GM21360 (cell line): ENCODE measurements at regions not wholly inside any gene's neighbourhood (a gene's known extent, or its start where the extent isn't known, plus 50 kb on each side); places are given as distances from the start of the nearest gene placed in this dataset.
"Not testable (repeated sequence)": the region's sequence is repeated elsewhere in the genome, so short reads cannot be mapped to it uniquely, and the experiment has no call there.

Experiments
- ATAC-seq: cut with Tn5 transposase; IDR thresholded peaks from one replicate; pipeline ENCODE4 v1.9.1; 2021; ENCODE audit warnings: mild to moderate bottlenecking, moderate library complexity; ENCODE audit not compliant: unreplicated experiment

GRCh38 chr5:92748072-92748676, 832.8 kb downstream of the NR2F1-AS1 start:
- ATAC-seq: no peak

GRCh38 chr5:92741906-92742305, 839.1 kb downstream of the NR2F1-AS1 start:
- ATAC-seq: no peak

GRCh38 chr5:92734211-92734940, 846.6 kb downstream of the NR2F1-AS1 start:
- no peak for ATAC-seq

DNA sequence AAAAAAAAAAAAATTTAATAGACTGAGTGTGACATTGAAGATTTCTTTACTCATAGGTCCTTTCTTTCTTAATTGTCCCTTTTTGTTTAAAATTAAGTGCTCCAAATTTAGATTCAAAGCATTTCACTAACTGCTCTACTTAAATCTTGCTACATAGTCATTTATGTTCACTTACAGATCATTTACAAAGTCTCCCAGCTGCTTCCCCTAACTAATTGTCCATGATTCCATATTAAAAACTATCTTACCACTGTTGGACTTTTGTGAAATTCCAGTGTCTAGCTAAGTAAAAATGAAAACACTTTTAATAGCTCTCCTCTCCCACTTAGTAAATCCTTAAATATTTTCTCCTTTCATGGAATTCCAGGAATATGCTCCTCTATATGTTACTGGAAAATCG, 850.5 kb downstream of the NR2F1-AS1 start:
- ATAC-seq: no peak

DNA sequence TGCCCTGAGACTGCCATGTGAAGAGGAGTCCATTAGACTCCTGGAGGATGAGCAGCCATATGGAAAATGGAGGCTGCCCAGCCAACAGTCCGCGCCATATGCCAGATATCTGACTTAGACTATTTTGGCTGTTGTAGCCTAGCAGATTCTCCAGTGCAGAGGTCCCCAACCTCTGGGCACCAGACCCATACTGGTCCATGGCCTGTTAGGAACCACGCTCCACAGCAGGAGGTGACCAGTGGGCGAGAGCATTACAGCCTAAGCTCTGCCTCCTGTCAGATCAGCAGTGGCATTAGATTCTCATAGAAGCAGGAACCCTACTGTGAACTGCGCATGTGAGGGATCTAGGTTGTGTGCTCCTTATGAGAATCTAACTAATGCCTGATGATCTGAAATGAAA, 851.9 kb downstream of the NR2F1-AS1 start:
- ATAC-seq: no peak

- ATAC-seq: no peak
Observed at GRCh38 chr5:92715946-92716520, 865.0 kb downstream of the NR2F1-AS1 start.

GRCh38 chr5:92713826-92714225, 867.2 kb downstream of the NR2F1-AS1 start:
- no peak for ATAC-seq

- ATAC-seq: no peak
Observed at GRCh38 chr5:92713335-92713743, 867.7 kb downstream of the NR2F1-AS1 start.

GRCh38 chr5:92711956-92712355, 869.1 kb downstream of the NR2F1-AS1 start:
- ATAC-seq: no peak

- ATAC-seq: no peak
Observed at GRCh38 chr5:92704590-92704989, 876.4 kb downstream of the NR2F1-AS1 start.

DNA sequence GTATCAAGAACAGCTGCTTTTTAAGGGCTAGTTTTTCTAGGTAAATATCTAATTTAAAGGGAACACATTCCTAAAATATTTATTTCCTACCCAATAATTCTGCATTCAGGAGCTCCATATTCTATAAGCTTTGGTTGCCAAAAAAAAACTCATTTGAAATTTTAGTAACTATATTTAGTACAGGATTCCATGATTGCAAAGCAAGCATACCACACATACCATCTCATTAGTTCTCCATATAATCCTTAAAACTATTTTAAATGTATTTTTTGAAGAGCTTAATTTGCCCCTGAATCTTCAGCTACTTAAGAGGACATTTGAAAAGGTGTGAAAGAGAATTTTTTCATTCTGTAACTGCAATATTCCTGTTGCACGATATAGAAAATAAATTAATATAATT, 877.0 kb downstream of the NR2F1-AS1 start:
- no peak for ATAC-seq

GRCh38 chr5:92695123-92696003, 885.7 kb downstream of the NR2F1-AS1 start:
- no peak for ATAC-seq

DNA sequence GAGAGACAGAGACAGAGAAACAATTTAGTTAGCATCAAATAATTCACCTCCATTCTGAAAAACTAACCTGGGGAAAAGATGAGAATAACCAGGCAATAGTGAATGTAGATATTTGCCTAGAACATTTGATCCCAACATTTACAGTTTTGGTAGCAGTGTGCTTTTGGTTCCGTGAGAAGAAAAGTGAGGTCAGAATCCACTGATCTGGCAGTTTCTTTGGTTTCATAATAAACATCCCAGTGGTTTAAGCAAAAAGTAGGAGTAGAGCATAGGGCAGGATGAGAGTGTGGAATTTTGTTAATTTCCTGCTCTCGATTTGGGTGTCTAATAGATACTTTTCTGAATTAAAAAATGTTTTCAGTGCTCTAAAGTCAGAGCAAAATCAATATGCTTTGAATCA, 887.0 kb downstream of the NR2F1-AS1 start:
- no peak for ATAC-seq

DNA sequence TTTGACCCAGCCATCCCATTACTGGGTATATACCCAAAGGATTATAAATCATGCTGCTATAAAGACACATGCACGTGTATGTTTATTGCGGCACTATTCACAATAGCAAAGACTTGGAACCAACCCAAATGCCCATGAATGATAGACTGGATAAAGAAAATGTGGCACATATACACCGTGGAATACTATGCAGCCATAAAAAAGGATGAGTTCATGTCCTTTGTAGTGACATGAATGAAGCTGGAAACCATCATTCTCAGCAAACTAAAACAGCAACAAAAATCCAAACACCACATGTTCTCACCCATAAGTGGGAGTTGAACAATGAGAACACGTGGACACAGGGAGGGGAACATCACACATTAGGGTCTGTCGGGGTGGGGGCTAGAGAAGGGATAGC, 889.1 kb downstream of the NR2F1-AS1 start:
- not testable (repeated sequence) for ATAC-seq

GRCh38 chr5:92687821-92688722, 892.9 kb downstream of the NR2F1-AS1 start:
- no peak for ATAC-seq

GRCh38 chr5:92678640-92679039, 902.4 kb downstream of the NR2F1-AS1 start:
- ATAC-seq: no peak

DNA sequence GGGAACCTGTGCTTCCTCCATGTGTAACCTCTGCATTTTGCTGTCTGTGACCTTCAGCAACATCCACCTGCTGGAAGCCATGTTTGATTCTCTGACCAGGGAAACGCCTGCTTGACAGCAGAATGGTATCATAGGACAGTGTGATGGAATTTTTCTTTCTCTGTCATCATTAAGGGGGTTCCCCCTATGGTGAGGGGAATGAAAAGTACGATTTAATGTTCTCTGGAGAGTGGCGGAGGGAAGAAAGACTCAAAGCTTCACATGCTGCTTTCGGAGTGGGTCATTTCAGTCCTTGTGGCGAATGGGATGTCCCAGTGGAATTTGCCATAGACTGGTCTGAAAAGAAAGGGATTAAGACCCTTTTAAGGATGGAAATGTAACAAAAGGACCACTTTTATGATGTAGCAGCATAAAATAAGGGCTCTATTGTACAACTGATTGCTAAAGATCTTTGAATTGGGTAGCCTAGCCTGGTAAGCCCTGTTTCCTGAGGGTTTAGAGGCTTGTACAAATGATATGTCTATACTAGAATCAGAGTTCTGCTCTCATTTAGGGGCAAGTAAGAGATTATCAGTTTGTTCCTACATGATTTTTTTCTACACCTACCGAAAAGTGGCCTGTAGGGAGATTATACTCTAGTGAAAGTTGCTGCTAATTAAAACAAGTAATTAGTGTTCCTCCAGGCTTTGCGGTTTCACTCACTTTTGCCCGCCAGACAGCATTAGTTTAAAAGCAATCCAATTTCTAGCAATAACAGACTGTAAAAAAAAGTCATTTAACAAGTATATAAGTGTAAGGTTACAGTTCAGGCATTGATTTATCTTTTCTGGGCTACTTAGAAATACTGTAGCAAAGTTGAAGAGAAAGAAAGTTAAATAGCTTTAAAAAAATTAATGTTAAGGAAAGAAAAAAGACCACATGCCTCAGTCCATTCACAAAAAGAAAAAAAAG, 904.5 kb downstream of the NR2F1-AS1 start:
- no peak for ATAC-seq

- ATAC-seq: no peak
Observed at GRCh38 chr5:92674321-92674720, 906.7 kb downstream of the NR2F1-AS1 start.

- ATAC-seq: no peak
Observed at GRCh38 chr5:92665506-92665905, 915.5 kb downstream of the NR2F1-AS1 start.
